HG02798 (cell line): ENCODE measurements at regions not wholly inside any gene's neighbourhood (a gene's known extent, or its start where the extent isn't known, plus 50 kb on each side); places are given as distances from the start of the nearest gene placed in this dataset.

Source experiments
- ATAC-seq: cut with Tn5 transposase; IDR thresholded peaks from one replicate; pipeline ENCODE4 v1.9.1; 2021; ENCODE audit warnings: mild to moderate bottlenecking; ENCODE audit not compliant: unreplicated experiment, poor library complexity

- no peak for ATAC-seq
Measured at GRCh38 chr2:104481341-104481740, 372.6 kb upstream of the POU3F3 start.

DNA sequence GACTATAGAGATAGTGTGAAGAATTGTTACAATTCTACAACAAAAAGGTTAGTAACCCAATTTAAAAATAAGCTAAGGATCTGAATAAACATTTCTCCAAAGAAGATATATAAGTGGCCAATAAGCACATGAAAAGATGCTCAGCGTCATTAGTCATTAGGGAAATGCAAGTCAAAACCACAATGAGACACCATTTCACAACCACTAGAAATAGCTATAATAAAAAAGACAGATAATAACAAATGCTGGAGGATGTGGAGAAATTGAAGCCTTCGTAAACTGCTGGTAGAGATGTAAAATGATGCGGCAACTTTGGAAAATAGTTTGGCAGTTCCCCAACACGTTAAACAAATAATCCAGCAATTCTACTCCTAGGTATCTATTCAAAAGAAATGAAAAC lies 366.5 kb upstream of the POU3F3 start:
- ATAC-seq: no peak

GRCh38 chr2:104493698-104494097 lies 360.2 kb upstream of the POU3F3 start:
- ATAC-seq: no peak

DNA sequence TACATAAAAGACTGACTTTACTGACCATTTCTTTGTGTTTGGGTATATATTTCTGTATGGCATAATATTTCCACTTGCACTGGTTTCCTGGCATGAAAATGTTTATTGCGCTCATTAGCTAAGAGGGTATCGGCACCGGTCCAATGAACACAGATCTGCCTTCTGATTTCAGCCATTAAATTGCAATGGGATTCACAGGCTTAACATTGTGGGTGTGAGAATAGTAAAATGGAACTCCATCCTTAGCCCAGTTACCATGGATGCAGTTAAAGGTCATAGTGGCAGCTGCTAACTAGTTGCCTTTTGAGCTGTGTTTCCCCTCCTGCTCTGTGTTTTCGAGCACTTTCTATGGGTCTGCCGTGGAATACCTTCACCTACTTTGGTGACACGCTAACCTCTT lies 352.6 kb upstream of the POU3F3 start:
- ATAC-seq: no peak

- ATAC-seq: no peak
Measured at GRCh38 chr2:104501929-104502328, 352.0 kb upstream of the POU3F3 start.

DNA sequence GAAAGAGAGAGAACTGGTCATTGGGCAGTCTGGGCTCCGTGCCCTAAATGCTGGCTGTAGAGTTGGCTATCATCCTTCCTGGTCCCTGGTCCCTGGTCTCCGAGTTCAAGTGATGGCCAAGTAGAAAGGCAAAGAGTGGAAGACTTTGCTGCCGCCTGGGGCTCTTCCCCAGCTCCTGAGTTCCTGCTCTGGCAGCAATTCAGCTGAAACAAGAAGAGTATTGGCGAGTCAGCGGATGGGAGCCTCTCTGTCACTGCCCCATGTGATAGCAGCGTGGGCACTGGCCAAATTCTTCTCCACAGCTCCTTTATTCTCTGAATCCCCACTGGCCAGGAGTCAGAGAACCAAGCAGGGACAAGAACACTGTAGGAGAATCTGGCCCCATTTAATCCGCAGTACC lies 351.0 kb upstream of the POU3F3 start:
- ATAC-seq: no peak

DNA sequence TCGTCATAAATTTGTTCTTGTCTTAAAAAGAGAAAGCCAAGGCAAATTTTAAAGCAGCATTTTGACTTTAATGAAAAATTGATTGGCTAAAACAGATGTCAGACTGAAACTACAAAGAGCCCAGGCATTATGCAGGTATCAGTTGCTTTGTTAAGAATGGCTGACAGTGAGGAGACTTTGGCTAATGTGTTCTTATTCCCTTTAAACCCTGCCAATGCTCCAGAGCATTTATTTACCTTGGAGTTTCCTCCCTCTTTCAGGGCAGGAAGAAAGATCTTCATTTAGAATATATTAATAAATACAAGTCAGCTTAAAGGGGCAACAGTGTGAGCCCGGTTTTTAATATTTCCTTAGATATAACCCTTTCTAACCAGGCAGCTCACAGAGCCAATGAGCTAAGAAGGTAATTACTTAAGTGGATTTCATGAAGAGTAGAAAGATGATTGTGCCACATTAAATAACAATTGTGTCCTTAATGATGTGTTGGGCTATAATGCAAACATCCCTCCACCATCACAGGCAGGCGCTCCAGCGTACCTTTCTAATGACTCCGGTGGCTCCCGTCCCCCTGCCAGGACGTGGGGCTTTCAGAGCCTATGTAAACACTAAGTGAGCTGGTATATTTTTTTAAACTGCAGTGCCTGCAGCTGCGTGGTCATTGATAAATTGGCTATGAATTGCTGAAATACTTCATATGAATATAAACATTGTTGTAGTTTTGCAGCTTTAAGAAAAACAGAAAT lies 349.4 kb upstream of the POU3F3 start:
- no peak for ATAC-seq

DNA sequence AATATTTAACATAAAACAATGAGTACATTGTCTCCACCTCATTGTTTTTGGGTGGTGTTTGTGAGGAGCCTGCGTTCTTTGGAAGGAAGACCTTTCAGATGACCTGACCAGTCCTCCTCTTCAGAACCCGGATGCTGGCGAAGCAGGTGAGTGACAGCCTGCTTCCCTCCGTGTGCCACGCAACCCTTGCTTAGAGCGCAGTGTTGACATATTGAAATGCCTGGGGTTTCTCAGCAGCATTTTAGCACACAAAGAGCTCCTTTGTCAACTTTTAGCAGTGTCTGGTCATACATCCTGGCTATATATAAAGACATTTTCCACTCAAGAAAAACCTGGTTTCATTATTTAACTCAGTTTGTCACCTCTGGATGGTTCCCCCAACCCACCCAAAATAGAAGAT lies 335.7 kb upstream of the POU3F3 start:
- ATAC-seq: no peak

DNA sequence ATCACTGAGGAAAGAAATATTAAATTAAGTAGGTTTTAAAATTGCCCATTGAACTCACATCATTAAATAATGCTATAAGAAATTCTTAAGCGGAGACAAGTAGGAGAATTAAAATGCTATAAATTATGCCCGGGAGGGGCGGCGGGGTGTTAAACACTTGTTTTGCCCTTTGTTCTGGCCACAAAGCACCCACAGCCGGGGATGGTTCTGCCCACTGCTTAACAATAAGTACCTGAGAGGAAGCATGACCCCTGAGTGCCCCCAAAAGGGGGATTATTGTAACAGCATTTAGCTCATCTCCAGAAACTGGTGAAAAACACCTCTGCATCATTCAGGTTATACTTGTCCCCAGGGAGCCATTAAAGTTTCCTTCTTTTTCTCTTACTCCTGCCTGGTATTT lies 332.7 kb upstream of the POU3F3 start:
- ATAC-seq: no peak

DNA sequence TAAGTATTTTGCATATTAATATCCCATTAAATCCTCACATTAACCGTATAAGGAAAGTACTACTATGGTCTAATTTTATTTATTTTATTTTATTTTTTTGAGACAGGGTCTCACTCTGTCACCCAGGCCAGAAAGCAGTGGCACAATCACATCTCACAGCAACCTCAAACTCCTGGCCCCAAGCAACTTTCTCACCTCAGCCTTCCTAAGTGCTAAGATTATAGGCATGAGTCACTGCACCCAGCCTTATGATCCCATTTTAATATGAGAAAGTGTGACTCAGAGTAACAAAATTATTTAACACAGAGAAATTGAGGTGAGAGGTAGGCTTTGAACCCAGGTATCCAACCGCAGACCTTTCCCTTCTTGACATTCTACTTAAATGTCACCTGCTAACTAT lies 330.0 kb upstream of the POU3F3 start:
- no peak for ATAC-seq

- no peak for ATAC-seq
Measured at GRCh38 chr2:104528101-104528500, 325.8 kb upstream of the POU3F3 start.

GRCh38 chr2:104531122-104531521 lies 322.8 kb upstream of the POU3F3 start:
- ATAC-seq: no peak

GRCh38 chr2:104537116-104537515 lies 316.8 kb upstream of the POU3F3 start:
- ATAC-seq: no peak

GRCh38 chr2:104538077-104538476 lies 315.8 kb upstream of the POU3F3 start:
- ATAC-seq: no peak

- no peak for ATAC-seq
Measured at GRCh38 chr2:104539649-104540048, 314.3 kb upstream of the POU3F3 start.

DNA sequence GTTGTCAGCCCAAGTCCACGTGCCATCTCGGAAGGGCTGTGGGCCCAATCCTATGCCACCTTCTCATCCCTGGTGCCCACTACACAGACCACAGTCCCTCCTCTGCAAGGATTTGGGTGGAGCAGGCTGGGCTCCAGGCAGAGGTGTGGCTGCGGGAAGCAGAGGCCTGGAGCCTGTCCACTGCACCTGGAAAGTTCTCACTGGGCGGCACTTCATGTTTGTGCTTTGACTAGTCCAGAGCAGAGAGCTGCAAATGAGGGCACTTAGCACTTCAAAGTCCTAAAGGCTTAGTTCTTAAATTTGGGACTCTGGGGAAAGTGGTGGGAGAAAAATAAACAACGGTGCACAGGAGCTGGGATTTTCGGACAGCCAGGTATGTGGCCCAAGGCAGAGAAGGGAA lies 308.9 kb upstream of the POU3F3 start:
- ATAC-seq: no peak

DNA sequence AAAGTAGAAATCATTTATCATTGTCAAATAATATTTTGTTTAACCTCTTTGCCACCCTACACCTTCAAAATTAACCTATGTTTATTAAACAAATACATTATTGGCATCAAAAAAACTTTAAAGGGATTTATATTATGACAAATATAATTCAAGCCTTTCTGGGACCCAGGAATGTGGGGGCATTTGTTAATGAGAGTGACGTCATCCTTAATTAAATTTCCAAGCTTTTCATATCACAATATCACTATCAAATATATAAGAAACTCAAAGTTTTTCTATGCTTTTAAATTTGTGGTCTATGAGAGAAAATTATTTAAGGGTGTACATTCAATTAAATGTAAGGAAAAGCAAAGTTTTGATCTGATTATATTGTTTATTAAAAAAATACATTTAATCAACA lies 307.4 kb upstream of the POU3F3 start:
- no peak for ATAC-seq

GRCh38 chr2:104547221-104547620 lies 306.7 kb upstream of the POU3F3 start:
- no peak for ATAC-seq

GRCh38 chr2:104561251-104561650 lies 292.7 kb upstream of the POU3F3 start:
- ATAC-seq: no peak

- ATAC-seq: no peak
Measured at GRCh38 chr2:104562537-104562936, 291.4 kb upstream of the POU3F3 start.

DNA sequence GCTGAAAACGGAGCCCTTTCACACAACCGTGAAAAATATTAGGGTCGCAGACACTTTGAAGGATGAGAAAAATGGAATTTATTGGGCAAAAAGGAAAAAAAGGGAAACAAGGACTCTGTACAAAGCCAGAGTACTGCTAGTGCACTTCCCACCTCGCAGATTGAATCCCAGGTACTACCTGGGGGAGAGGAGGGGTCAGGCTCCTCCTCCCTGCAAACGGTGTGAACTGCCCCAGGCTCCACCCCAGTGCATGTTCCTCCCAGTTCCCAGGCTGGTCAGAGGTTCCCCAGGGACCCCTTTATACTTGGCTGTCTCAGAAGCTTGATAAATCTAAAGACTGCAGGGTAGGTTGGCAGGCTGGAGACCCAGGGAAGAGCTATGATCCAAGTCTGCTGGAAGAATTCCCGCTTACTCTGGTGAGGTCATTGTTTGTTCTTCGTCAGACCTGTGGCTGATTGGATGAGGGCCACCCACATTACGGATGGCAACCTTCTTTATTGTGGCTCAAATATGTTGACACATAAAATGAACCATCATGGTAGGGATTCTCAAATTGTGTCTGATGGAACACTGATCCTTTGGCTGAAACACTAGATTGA lies 290.4 kb upstream of the POU3F3 start:
- ATAC-seq: no peak

DNA sequence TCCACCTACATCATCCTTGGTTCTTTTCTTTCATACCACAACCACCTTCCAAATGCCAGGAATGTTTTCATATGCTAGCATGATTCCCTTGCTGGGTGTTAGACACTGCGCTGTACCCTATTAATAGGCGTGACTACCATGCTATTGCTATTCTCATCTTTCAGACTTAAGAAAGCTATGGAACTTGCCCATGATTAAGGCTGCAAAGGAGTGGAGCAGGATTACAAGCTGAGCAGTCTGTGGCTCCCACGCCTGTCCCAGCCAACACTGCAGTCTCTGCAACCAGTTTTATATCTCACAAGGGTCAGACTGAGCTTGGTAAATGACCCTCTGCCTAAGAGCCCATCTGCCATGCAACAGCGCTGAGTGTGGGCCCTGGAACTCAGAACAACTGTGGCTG lies 285.7 kb upstream of the POU3F3 start:
- ATAC-seq: no peak
